NB4 (cell line): ENCODE measurements at regions not wholly inside any gene's neighbourhood (a gene's known extent, or its start where the extent isn't known, plus 50 kb on each side); places are given as distances from the start of the nearest gene placed in this dataset.

Experiments used
- DNase-seq: peaks from one replicate; pipeline ENCODE4 v3.0.0; 2010; ENCODE audit warnings: low read depth
- H3K4me3 ChIP-seq: one replicate; pipeline ENCODE4 v1.5.1; 2011; ENCODE audit warnings: mild to moderate bottlenecking, low read depth, low read length, moderate library complexity
- CTCF ChIP-seq: IDR thresholded peaks from one replicate; pipeline ENCODE4 v1.5.1; 2012; ENCODE audit warnings: low read depth, low read length
- MAX ChIP-seq: IDR thresholded peaks from 2 replicates; pipeline ENCODE4 v1.6.1; 2011; ENCODE audit warnings: low read depth, low read length
- MYC ChIP-seq: IDR thresholded peaks from 2 replicates; pipeline ENCODE4 v1.6.1; 2011; ENCODE audit warnings: low read depth, low read length
- POLR2A ChIP-seq: IDR thresholded peaks from 2 replicates; pipeline ENCODE4 v1.6.1; 2011; ENCODE audit warnings: mild to moderate bottlenecking; ENCODE audit not compliant: insufficient read length; ENCODE audit errors: extremely low read depth

- no peak for DNase-seq
- no peak for TF ChIP-seq POLR2A
- TF ChIP-seq MYC = no peak
- no peak for TF ChIP-seq CTCF
- no peak for TF ChIP-seq MAX
- no peak overlapping the region for H3K4me3 ChIP-seq
Observed at GRCh38 chr1:55826381-55827080, 611.4 kb upstream of the USP24 start.

GRCh38 chr1:55825461-55825860 lies 610.3 kb upstream of the USP24 start:
- no peak for TF ChIP-seq MAX
- TF ChIP-seq POLR2A = no peak
- no peak for TF ChIP-seq MYC
- no peak for TF ChIP-seq CTCF
- DNase-seq = no peak

GRCh38 chr1:55824251-55824640 lies 609.1 kb upstream of the USP24 start:
- no peak overlapping the region for H3K4me3 ChIP-seq
- no peak for DNase-seq
- TF ChIP-seq CTCF (no peak), MYC (no peak), POLR2A (no peak), MAX (no peak)

More at GRCh38 chr1:55825461-55825860, 610.3 kb upstream of the USP24 start:
- H3K4me3 ChIP-seq = no peak overlapping the region

GRCh38 chr1:55823541-55824250 lies 608.5 kb upstream of the USP24 start:
- DNase-seq = no peak
- no peak for TF ChIP-seq MAX
- TF ChIP-seq CTCF = no peak
- no peak for TF ChIP-seq MYC
- no peak for TF ChIP-seq POLR2A
- H3K4me3 ChIP-seq = no peak overlapping the region

GRCh38 chr1:55822891-55823290 lies 607.7 kb upstream of the USP24 start:
- TF ChIP-seq CTCF = no peak
- TF ChIP-seq POLR2A = no peak
- TF ChIP-seq MAX = no peak
- no peak for TF ChIP-seq MYC
- no peak overlapping the region for H3K4me3 ChIP-seq
- DNase-seq = no peak
